GM19240 (cell line): ENCODE measurements at regions not wholly inside any gene's neighbourhood (a gene's known extent, or its start where the extent isn't known, plus 50 kb on each side); places are given as distances from the start of the nearest gene placed in this dataset.

Experiments used
- DNase-seq: peaks from one replicate; pipeline ENCODE4 v3.0.0; 2011; ENCODE audit warnings: low spot score; ENCODE audit not compliant: insufficient read length

DNA sequence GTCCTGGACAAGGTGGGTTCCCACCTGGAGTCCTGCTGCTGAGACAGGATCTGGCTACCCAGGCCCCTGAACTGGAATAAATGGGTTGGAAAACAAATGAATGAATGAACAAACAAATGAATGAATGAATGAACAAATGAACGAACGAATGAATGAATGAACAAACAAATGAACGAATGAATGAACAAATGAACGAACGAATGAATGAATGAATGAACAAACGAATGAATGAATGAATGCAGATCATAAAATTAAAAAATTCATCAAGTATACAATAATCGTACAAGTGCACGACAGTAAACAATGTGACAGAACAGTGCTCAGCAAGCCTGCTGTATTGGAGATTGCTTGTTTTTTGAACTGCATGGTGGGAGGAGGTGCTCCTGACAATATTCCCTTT lies 2097.1 kb downstream of the MAT2B start:
- no peak for DNase-seq

DNA sequence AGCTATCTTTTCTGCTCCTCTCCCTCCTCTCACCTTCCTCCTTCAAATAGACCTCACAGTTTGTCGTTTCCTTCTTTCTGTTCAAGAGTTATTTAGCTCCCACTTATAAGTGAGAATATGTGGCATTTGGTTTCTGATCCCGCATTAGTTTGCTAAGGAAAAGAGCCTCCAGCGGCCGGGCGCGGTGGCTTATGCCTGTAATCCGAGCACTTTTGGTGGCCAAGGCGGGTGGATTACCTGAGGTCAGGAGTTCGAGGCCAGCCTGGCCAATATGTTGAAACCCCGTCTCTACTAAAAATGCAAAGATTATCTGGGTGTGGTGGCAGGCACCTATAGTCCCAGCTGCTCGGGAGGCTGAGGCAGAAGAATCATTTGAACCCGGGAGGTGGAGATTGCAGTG lies 2101.6 kb downstream of the MAT2B start:
- no peak for DNase-seq

DNA sequence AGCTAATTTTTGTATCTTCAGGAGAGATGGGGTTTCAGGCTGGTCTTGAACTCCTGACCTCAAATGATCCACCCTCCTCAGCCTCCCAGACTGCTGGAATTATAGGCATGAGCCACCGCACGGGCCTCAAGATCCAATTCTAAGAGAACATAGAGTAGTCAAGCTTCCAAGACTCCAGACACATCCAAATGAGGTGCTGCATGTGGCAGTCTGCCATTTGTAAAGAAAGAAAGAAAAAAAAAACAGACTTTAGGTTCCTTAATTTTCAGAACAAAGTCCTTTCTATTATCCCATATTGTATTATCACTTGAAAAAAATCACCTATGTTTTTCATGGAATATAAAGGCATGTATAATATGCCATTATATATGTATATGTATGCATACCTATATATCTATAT lies 2104.5 kb downstream of the MAT2B start:
- no peak for DNase-seq

DNA sequence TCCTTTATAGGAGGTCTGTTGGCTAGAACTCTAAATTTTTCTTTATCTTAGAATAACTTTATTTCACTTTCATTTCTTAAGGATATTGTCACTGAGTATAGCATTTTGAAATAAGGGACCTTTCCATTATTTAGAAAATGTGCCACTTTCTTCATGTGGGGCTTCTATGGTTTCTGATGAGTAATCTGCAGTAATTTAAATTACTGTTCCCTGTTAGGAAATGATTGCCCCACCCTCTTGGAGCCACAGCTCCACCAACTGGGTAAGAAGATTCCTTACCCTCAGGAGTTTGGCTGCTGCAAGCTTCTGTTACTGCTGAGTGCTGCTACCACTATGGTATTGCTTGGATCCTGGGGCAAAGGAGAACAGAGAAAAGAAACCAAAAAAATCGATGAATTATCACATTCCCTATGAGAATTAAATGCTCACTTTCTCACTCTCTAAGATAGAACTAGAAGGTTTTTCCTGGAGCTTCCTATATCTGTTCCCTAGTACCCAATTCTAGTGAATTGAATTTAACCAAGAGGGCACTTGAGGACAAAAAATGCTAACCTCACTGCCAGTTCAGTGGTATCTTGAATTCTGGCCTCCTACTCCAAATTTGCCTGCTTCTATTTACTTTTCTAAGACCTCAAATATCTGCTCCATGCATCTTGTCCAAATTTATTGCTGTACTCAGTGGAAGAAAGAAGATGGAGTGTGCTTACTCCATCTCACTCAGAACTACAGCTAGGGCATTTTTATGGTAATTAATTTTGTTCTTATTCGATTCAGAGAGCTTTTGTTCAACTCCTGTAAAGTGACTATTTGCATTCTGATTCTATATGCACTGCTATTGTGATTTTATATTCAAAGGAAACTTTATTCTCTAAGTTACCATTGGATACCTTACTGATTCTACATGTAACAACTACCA lies 2111.3 kb downstream of the MAT2B start:
- DNase-seq, result no peak

DNA sequence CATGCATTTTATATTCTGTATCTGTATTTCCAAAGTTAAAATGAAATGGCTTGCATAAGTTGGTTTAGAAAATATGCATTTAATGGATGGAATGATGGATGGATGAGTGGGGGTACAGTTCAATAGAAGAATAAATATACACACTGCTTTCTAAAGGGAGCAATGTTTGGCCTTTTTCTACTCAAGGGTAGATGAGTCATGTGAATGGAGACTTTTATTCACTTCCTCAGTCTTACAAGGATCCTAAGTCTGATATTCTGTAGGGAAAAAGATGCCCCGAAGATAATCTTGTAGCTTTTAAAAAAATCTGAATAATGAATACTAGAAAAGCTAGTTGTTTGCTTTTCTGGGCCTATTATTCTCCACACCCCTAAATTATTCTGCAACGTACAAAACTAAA lies 2112.1 kb downstream of the MAT2B start:
- no peak for DNase-seq

DNA sequence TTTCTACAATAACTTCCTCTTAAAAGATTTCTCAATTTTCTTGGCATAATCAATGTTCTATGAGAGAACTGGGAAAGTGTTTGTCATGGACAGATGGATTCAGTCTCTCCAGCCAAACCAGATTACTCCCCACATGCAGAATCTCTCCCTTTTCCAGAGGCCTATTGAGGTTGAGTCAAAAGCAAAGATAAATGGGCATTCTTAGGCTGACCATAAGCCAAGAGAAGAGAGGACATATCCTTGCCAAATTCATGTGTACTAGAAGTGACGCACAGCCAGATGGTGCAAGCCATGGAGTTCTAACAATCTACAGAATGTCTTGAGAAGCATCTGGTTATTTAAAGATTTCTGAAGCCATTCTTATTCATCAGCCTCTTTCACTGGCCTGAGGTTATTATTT lies 2115.0 kb downstream of the MAT2B start:
- no peak for DNase-seq

DNA sequence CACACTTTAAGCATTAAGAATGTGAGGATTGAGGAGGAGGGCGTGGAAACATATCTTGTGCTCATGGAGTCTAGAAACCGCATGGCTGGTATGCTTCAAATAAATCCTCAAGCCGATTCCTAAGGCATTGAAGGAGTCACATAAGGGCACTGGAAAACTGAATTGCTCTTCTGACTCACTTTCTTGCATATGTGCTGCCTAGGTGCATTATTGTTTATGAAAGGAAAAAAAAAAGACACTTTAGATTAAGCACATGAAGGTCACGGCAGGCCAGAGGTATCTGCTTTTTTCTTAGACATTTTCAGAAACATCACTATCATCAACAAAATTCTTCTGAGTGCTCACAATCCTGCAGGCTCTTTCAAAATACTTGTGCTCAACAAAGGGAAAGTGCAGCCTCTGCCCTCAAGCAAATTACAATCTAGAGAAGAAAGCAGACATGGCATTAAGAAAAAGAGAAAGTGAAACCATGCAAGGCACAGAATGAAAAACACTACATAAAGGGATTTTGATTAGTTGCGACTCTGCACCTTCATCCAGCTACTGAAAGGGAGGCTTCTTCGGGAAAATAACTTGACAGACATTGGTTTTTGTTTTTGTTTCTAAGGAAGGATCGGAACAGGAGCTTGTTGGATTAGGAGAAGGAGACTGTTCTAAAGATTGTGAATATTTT lies 2117.6 kb downstream of the MAT2B start:
- no peak for DNase-seq

DNA sequence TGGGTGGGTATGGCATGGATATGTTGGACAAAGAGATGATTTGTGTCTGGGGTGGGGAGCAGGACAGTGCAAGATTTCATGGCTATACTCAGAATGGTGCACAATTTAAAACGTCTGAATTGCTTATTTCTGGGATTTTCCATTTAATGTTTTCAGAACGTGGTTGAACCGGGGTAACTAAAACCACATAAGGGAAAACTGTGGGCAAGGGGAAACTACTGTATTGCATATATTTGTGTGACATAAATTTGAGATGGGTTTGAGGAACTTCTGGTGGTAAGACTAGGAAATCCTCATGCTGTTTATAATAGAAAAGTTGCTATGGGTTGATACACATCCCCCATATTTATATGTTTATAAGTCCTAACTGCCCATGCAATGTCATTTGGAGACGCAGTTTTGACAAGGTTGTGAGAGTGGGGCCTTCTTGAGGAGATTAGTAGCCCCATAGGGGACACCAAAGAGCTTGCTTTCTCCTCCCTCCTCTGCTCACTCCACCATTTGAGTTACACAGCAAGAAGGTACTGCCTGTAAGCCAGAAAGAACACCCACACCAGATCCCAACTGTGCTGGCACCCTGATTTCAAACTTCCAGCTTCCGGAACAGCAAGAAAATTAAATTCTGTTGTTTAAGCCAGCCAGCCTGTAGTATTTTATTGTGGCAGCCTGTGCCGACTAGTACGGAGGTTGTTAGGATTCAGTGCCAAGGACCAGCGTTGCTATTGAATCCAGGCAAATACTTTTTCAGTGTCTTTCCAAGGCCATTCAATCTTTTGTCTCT lies 2118.9 kb downstream of the MAT2B start:
- no peak for DNase-seq

DNA sequence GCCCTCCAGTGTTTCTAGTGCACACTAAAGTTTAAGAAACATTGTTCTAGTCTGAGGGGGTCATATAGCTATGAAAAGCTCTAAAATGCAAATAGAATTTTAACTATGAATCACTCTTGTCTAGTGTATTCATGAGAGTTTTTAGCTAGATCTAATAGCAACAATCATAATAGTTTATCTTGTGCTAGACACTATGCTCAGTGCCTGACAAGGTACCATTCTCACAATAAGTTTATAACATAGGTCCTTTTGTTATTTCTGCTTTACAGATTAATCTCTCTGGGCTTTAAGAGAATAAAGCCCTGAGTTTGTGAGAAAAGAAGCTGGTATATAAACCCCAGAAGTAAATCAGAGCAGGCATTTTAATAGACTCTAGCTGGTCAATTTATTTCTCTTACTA lies 2120.7 kb downstream of the MAT2B start:
- no peak for DNase-seq

DNA sequence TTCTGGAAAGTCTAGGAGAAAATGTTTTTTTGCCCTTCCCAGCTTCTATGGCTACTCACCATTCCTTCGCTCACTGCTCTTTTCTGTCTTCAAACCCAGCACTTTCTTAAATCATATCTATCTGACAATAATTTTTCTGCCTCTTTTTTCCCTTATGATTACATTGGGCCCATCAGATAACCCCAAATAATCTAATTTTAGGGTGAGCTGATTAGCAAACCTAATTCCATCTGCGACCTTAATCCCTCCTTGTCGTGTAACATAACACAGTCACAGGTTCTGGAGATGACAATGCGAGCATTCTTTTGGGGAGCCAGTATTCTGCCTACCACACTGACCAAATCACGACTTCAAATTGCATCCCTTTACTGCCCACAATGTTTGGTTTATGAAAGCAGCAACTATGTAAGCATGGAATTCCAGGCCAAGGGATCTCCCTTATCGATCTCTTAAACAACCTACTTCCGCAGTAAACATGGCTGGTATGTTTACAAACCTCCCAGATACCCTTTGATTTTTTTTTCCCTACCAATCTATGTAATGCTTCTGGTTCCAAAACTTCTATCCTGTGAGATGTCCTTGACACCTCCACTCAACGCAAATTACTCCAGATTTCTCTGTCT lies 2122.2 kb downstream of the MAT2B start:
- no peak for DNase-seq

DNA sequence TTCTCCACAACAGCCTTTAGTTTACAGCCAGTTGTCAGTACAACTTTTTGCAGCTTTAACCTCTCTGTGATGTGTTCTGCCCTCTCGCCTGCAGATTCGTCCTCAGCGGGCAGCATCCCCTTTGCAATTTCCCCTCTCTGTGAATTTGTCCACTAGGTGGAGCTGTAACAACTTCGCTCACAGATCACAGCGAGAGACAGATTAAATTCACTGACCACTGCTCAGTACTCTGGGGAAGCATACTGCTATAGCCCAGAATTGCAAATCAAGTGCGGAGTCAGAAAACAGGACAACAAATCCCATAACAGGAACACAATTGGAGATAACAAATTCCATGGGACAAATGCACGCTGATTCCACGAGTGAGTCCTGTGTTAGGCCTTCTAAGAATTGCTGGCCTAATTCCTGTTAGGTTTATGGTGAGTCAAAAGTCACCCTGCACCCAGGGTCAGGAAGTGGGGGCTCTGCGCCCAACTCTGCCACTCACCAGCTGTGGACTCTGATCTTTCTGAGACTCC lies 2124.9 kb downstream of the MAT2B start:
- DNase-seq, result no peak

DNA sequence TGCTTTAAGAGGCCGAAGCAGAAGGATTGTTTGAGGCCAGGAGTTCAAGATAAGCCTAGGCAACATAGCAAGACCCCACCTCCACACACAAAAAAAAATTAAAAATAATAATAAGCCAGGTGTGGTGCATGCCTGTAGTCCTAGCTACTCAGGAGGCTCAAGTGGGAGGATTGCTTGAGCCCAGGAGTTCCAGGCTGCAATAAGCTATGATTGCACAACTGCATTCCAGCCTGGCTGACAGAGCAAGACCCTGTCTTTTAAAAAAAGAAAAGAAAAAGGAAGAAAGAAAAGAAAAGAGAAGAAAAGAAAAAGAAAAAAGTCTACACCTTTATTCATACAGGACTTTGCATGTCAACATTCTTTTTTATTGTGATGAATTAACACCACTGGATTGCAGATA lies 2125.8 kb downstream of the MAT2B start:
- DNase-seq, result no peak

DNA sequence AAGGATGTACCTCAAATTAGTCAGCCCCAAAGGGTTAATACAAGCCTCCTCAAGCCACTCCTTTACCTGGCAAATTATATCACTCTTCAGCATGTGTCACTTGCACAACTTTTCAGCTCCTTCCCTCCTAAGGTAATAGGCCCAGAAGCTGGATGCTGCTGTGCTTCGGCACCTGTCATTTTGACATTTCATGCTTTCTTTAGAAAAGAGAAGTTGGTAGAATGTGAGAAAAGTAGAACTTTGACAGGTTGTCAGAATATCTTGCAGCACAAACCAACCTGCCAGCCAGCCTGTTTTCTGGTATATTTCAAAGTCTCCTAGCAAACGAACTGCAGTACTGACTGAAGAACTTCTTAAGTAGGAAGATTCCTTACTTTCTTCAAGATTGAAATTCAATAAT lies 2136.9 kb downstream of the MAT2B start:
- no peak for DNase-seq

DNA sequence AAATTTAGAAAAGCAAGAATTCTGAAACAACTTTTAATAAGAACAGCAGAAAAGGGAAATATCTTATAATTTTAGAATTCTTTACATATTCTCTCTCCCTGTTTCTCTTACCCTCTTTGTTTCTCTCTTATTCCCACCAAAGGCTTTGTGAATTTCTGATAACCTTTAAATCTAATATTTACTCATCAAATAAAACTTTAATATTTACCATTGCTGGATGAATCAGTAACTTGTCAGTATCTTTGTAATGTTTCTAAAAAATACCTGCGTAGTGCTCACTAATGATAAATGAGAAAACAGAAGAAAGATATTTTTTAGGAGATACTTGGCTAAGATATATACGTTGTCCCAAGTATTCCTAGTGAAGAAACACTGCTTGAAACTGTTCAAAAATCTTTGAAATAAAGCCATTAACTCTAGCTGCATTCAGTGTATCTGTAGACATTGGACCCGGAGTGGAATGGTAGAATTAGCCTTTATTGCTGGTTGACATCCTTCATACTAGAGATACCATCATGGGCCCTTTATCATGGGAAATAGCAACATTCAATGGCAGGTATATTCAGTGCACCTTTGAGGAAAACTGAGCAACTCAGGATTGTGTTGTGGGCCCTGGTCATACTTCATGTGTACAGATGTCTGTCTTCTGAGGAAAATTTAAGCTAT lies 2160.4 kb downstream of the MAT2B start:
- DNase-seq, result no peak

DNA sequence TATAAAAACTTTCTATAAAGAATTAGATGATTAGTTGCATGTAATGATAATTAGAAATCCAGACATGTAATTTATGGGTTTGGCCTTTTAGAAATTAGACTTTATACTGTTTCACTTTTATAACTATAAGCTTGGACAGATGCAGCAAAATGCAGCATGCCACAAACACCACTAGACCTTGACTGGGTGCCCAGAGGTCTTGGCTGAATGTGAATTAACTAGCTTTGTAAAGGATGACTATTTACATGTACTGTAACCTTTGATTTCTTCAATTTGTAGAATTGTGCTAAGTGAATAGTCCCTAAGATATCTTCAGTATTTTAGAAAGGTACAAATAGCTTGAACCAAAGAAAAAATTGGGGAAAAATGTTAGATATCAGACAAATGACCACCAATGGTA lies 2168.1 kb downstream of the MAT2B start:
- DNase-seq, result no peak

DNA sequence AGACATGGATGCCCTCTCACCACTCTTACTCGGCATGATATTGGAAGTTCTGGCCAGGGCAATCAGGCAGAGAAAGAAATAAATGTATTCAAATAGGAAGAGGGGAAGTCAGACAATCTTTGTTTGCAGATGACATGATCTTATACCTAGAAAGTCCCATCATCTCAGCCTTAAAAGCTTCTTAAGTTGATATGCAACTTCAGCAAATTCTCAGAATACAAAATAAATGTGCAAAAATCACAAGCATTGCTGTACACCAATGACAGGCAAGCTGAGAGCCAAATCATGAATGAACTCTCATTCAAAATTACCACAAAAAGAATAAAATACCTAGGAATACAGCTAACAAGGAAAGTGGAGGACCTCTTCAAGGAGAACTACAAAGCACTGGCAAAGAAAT lies 2190.4 kb downstream of the MAT2B start:
- DNase-seq, result no peak

DNA sequence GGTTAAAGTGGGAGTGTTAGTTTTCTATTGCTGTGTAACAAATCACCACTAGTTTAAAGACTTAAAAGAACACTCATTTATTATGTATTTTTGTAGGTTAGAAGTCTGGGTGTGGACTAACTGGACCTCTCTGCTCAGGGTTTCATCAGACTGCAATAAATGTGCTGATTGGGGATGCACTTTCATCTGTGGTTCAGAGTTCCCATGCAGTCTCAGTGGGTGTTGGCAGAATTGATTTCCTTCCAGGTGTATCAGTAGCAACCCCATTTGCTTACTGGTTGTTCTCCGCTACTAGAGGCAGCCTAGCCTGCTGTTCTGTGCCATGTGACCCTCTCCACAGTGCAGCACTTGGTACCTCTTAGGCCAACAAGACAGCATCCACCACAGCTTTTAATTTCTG lies 2200.5 kb downstream of the MAT2B start:
- no peak for DNase-seq

DNA sequence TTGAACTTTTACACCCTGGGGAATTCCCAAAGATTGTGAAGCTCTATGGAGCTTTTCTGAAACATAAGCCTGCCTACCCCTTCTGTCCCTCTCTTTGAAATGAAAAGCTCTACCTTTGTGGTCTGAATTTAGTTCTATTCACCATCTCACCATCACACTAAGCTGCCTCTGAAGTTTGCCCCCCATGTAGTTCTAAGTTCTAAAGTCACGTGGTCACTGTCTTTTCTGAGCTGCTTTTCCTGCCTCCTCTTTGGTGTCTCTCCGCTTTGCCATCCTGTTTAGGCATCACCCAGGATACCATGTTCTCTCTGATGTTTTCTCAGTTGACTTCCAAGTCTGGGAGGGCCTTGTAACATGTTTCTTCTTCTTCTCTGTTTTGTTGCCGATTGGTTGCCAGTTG lies 2206.6 kb downstream of the MAT2B start:
- no peak for DNase-seq

DNA sequence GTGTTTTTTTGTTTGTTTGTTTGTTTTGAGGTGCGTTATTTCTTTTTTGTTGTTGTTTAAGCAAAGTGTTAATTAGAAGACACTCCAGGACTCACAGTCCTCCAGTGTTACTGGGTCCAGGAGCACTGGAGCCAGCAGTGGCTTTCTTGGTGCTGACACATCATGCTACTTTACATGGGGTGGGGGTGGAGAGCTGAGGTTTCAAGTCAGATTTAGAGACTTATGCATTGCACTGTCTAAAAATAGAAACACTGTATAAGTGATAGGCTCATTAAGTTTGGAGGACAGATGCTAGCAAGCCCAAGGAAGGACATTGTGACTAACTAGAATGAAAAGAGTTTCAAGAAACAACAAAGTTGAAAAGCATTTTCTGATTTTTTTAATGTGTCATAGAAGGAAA lies 2209.2 kb downstream of the MAT2B start:
- DNase-seq, result no peak

DNA sequence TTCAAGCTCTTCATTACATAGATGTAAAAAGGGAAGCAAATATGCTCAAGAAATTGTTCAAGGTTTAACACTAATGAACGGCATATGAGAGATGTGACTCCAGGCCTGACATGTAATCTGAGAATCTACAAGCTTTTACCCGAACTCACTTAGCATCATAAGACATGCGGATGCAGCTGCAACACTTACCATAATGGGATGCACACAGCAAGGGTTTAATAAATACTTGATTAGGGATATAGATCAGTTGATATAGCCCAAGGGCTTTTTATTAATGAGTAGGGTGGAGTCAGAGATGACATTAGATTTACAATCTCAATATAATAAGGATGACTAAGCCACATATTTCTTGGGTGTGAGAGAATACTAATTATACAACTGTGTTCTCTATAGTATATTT lies 2215.5 kb downstream of the MAT2B start:
- DNase-seq, result no peak

DNA sequence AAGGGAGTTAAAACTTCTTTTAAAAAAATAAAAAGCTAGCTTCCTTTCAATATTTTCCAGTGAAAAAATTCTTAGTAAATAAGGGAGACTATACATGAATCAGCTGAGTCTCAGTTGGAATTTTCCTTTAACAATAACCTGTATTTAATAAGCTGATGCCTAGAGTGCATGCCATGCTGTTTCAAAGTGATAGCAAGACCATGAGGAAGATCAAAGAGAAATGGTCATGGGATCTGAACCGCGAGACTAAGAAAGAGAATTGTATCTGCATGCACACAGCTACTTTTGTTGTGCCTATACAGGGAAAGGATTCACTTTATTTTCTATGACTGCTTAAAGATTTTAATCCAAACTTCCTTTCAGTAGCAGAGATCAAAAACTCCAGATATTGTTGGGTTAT lies 2217.0 kb downstream of the MAT2B start:
- DNase-seq, result no peak
